Posterior vena cava (tissue), 2 donors: ENCODE measurements at regions not wholly inside any gene's neighbourhood (a gene's known extent, or its start where the extent isn't known, plus 50 kb on each side); places are given as distances from the start of the nearest gene placed in this dataset.
"Not testable (repeated sequence)": the region's sequence is repeated elsewhere in the genome, so short reads cannot be mapped to it uniquely, and the experiment has no call there.

ENCODE experiments used
- DNase-seq: peaks from one replicate; pipeline ENCODE4 v3.0.0-alpha.2; 2020; ENCODE audit warnings: low spot score
- intact Hi-C, 2 donors: fragments of 100-400 bp; cut with DNase I; formaldehyde crosslinking; loops; one replicate each; pipeline versions ENCODE4 v1.14.1 to v1.14.2; 2022 to 2023
- donor health status: DM: yes; HTN: yes; CAD: no.
- donor health status: DM: yes; HTN: yes; CAD: no.

DNA sequence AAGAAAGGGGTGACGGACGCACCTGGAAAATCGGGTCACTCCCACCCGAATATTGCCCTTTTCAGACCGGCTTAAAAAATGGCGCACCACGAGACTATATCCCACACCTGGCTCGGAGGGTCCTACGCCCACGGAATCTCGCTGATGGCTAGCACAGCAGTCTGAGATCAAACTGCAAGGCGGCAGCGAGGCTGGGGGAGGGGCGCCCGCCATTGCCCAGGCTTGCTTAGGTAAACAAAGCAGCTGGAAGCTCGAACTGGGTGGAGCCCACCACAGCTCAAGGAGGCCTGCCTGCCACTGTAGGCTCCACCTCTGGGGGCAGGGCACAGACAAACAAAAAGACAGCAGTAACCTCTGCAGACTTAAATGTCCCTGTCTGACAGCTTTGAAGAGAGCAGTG lies 276.9 kb downstream of the SEC61B start:
- DNase-seq, intact Hi-C loops: not testable (repeated sequence)

GRCh38 chr9:99505936-99506335 lies 283.9 kb downstream of the SEC61B start:
- intact Hi-C loops = loop anchor here in 1 of 2 donors (5.0 kb wide), 1 partner anchor 49 kb away; no protein-coding TSS in a partner anchor
- no peak for DNase-seq

- no peak for DNase-seq
- intact Hi-C loops = loop anchor here in 1 of 2 donors (5.0 kb wide), 1 partner anchor 50 kb away; no protein-coding TSS in a partner anchor
Measured at GRCh38 chr9:99506747-99507348, 284.8 kb downstream of the SEC61B start.

- DNase-seq = no peak
- intact Hi-C loops = loop anchor here in 1 of 2 donors (5.0 kb wide), 1 partner anchor 52 kb away; no protein-coding TSS in a partner anchor
Measured at GRCh38 chr9:99509065-99509745, 287.1 kb downstream of the SEC61B start.

DNA sequence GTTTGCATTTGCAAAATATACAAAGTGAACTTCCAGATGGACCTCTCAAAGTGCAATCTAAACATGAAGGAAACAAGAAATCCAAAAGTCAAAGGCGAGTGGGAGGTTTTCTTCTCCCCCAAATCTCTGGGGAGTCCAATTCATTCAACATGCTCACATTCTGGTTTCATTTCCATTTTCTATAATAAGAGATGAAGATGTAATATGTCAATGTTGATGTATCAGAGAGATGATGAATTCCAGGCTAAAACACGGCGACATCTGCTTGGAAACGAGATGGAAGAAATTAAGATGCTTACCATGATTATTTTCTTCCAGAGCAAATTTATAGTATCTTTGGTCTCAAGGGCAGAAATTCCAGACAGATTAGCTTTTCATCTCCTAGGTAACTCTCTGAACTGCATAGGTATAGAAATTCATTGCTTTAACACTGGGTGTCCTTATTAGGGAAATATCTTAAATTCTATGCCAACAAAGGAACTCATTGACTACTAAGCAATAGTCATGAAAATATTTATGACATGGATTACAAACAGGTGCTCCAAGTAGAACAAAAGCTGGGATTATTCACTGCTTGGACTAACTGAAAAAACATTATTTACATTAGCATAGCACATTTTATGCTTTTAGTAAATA lies 287.9 kb downstream of the SEC61B start:
- intact Hi-C loops = loop anchor here in 1 of 2 donors (5.0 kb wide), 1 partner anchor 53 kb away; no protein-coding TSS in a partner anchor

DNA sequence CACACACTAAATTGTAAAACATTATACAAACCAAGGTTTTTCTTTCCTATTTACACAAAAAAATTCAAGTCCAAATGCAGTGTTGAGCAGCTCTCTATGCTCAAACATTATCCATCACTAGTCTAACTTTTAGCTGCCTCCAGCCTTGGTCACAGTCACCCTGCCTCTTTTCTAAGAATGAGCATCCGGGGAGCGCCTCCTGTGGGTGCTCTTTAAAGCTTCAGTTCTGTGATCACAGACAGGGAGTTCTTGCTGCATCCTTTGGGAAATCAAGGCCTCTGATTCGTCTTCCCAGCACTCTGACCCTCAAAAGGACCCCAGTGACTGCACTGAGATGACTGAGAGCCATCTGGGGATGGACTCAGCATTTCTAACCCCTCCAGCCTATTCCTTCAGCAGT lies 289.6 kb downstream of the SEC61B start:
- intact Hi-C loops = no loop called here
- DNase-seq = no peak

More for the DNA sequence above, 287.9 kb downstream of the SEC61B start:
- DNase-seq = no peak

DNA sequence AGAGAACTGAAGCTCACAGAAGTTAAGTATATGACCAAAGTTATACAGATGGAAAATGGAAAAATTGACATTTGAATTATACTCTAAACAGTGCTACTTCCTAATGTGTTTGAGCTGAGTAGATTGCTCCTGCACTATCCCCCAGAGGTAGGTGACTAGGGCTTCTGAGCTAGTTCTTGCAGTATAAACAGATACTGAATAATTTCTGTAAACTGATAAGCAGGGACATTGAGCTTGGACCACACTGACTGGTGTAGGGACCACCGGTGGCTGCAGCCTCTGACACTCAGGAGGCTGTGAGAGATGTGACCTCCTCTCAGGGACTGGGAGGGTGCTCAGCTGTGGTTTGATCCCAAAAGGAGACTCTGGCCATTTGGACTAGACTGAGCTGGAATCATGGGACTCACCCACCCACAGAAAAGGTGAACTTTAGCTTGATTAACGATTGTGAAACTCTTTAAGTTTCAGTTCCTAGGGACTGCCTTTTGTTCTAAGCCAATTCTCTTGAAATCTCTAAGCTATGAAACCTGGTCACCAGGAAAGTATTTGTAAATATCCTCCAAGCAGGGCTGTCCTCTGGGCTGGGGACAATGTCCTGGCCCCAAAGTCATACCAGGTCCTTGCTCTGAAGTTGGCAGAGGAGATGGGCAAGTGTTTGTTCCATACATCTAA lies 291.5 kb downstream of the SEC61B start:
- no peak for DNase-seq
- intact Hi-C loops = no loop called here

DNA sequence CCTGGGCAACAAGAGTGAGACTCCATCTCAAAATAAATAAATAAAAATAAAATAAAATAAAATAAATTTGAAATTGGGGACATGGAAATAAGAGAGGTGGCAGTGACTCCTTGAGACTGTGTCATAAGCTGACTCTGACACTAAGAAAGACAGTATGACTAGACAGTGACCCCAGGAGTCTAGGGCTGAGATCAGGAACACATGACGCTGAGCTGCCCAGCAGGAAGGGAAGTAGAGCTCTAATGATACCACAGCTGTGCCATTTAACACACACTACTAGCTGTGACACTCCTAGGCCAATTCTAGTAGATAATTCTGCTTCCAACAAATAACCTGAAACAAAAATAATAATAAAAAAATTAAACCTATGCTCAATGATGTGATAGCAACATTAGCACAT lies 293.0 kb downstream of the SEC61B start:
- no peak for DNase-seq
- intact Hi-C loops = no loop called here

GRCh38 chr9:99515895-99516656 lies 294.0 kb downstream of the SEC61B start:
- no peak for DNase-seq
- intact Hi-C loops = no loop called here

DNA sequence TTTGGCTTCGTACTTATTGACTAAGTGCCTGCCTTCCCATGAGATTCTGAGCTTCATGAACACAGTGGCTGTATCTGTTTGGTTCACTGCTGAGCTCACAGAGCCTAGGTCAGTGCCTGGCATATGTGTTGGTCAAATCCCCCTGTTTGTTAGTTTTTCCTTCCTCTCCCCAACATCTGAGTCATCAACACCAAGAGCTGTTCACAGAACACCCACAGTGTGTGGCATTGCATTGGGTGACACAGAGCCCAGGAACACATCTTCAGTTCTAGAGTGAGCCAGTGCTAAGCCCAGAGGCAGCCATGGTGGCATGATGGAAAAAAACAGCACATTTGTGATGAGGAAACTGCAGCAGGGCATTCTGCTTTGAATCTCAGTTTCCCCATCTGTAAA lies 294.6 kb downstream of the SEC61B start:
- intact Hi-C loops = no loop called here
- no peak for DNase-seq

DNA sequence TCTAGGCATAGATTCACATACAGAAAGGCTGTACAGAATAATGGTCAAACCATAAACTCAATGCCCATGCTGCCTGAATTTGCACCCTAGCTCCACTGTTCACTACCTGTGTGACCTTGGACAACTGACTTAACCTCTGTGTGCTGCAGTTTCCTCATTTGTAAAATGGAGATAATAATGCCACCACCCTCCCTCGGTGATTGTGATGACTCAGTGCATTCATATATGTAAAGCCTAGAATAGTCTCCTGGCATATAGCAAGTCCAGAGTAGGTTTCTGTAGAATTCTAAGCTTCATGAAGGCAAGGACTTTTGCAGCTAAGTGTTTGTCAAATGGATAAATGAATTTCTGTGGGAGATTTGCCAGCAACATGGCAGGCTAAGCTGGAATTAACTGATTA lies 297.8 kb upstream of the NR4A3 start:
- intact Hi-C loops = no loop called here
- DNase-seq = no peak

- no peak for DNase-seq
- intact Hi-C loops = no loop called here
Measured at GRCh38 chr9:99531313-99531712, 290.4 kb upstream of the NR4A3 start.

DNA sequence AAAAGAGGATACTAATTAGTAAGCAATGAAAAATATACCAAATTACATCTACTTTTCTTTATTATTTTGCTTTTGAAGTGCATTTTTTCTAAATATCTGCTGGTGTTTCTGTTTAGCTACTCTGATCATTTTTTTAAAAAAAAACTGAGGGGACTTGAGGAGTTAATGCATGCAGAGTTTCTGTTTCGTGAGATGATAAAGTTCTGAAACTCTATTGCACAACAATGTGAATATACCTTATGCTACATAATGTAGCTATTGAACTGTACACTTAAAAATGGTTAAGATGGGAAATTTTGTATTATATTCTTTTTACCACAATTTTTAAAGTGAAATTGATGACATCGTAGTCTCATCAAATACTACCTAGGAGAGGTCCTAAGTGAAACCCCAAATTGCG lies 288.3 kb upstream of the NR4A3 start:
- intact Hi-C loops = no loop called here
- no peak for DNase-seq

GRCh38 chr9:99537996-99538395 lies 283.7 kb upstream of the NR4A3 start:
- intact Hi-C loops = no loop called here
- DNase-seq = no peak

DNA sequence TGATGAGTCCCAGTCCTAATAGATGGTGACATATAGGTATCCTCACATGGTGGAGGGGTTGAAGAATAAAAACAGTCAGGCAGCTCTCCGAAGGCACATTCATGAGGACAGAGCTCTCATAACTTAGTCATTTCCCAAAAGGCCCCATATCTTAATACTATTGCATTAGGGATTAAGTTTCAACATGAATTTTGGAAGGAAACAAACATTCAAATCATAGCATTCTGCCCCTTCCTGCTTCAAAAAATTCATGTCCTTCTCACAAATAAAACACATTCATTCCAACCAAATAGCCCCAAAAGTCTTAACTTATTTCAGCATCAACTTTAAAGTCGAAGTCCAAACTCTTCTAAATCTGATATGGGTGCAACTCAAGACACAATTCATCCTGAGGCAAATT lies 277.2 kb upstream of the NR4A3 start:
- intact Hi-C loops = no loop called here
- no peak for DNase-seq

DNA sequence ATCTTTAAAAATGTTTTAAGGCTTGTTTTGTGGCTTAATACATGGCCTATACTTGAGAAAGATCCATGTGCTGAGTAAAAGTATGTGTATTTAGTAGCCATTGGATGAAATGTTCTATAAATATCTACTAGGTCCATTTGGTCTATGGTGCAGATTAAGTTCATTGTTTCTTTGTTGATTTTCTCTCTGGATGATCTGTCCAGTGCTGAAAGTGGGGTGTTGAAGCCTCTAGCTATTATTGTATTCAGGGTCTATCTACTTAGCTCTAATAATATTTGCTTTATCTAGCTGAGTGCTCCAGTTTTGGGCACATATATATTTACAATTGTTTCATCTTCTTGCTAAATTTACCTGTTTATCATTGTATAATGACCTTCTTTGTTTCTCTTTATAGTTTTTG lies 272.2 kb upstream of the NR4A3 start:
- DNase-seq = no peak
- intact Hi-C loops = no loop called here

GRCh38 chr9:99555792-99556191 lies 265.9 kb upstream of the NR4A3 start:
- intact Hi-C loops = loop anchor here in 1 of 2 donors (1.0 kb wide), 1 partner anchor 23 kb away; no protein-coding TSS in a partner anchor
- DNase-seq = no peak

DNA sequence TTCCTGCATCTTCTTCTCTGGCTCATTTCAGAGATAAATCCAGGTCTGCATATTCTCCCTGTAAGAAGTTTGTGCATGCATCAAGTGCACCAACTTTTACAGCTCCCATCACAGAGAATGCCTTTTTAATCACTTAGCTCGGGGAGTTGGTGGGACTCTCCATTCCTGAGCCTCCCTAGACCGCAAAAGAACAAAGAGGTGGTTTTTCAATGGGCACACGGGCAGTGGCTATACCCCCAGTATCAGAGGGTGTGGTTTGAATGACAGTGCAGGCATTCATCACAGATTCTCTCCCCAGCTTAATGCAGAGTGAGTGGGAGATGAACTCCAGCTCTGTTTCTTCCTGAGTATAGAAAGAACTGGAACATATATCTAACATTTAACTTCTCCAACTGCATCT lies 264.7 kb upstream of the NR4A3 start:
- intact Hi-C loops = no loop called here
- DNase-seq = no peak

DNA sequence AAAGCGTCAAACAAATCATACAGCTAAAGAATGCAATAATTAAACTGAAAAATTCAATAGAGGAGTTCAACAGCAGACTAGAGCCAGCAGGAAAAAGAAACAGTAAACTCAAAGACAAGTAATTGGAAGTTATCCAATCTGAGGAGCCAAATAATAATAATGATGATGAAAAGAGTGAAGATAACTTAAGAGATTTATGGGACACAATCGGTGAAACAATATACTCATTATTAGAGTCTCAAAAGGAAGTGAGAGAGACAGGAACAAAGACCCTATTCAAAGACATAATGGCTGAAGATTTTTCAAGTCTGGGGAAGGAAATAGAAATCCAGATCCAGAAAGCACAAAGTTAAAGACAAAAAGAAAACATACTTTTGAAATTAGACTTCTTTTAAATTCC lies 263.9 kb upstream of the NR4A3 start:
- no peak for DNase-seq
- intact Hi-C loops = no loop called here
